ENCODE measurements at regions not wholly inside any gene's neighbourhood (a gene's known extent, or its start where the extent isn't known, plus 50 kb on each side); places are given as distances from the start of the nearest gene placed in this dataset.

- Histone ChIP-seq H3K9ac (ENCODE audit: low read length) (no peak overlapping the region), H3K9me3 (ENCODE audit: control insufficient read depth, low read length) (no peaks in the 10 kb centered on the region), H3K27me3 (ENCODE audit: control insufficient read depth, insufficient read depth, low read length) (peaks cover 3% of the 10 kb centered on the region), H3K4me3 (ENCODE audit: low read length) (no peak overlapping the region), H3K36me3 (ENCODE audit: control insufficient read depth, insufficient read depth, low read length) (no peaks in the 10 kb centered on the region), H3K4me1 (ENCODE audit: control insufficient read depth, insufficient read depth, low read length) (no peaks in the 10 kb centered on the region)
Measured at GRCh38 chr19:30119180-30119908, 177.3 kb downstream of the URI1 start.

GRCh38 chr19:30120860-30121484 is 178.9 kb downstream of the URI1 start:
- H3K4me1 ChIP-seq (ENCODE audit: control insufficient read depth, insufficient read depth, low read length): no peaks in the 10 kb centered on the region
- no peak overlapping the region for H3K9ac ChIP-seq (ENCODE audit: low read length)
- no peaks in the 10 kb centered on the region for H3K36me3 ChIP-seq (ENCODE audit: control insufficient read depth, insufficient read depth, low read length)
- H3K27me3 ChIP-seq (ENCODE audit: control insufficient read depth, insufficient read depth, low read length): peaks cover 3% of the 10 kb centered on the region
- no peaks in the 10 kb centered on the region for H3K9me3 ChIP-seq (ENCODE audit: control insufficient read depth, low read length)
- no peak overlapping the region for H3K4me3 ChIP-seq (ENCODE audit: low read length)

- Histone ChIP-seq H3K4me3 (ENCODE audit: low read length) (no peak overlapping the region), H3K9ac (ENCODE audit: low read length) (no peak overlapping the region), H3K36me3 (ENCODE audit: control insufficient read depth, insufficient read depth, low read length) (no peaks in the 10 kb centered on the region), H3K27me3 (ENCODE audit: control insufficient read depth, insufficient read depth, low read length) (peaks cover 3% of the 10 kb centered on the region), H3K9me3 (ENCODE audit: control insufficient read depth, low read length) (no peaks in the 10 kb centered on the region), H3K4me1 (ENCODE audit: control insufficient read depth, insufficient read depth, low read length) (no peaks in the 10 kb centered on the region)
Measured at GRCh38 chr19:30122431-30122830, 180.4 kb downstream of the URI1 start.

GRCh38 chr19:30123119-30123518 is 181.1 kb downstream of the URI1 start:
- Histone ChIP-seq H3K36me3 (ENCODE audit: control insufficient read depth, insufficient read depth, low read length) (no peaks in the 10 kb centered on the region), H3K9me3 (ENCODE audit: control insufficient read depth, low read length) (no peaks in the 10 kb centered on the region), H3K4me1 (ENCODE audit: control insufficient read depth, insufficient read depth, low read length) (no peaks in the 10 kb centered on the region), H3K27me3 (ENCODE audit: control insufficient read depth, insufficient read depth, low read length) (peaks cover 3% of the 10 kb centered on the region), H3K9ac (ENCODE audit: low read length) (no peak overlapping the region), H3K4me3 (ENCODE audit: low read length) (no peak overlapping the region)

- Histone ChIP-seq H3K27me3 (ENCODE audit: control insufficient read depth, insufficient read depth, low read length) (peaks cover 3% of the 10 kb centered on the region), H3K36me3 (ENCODE audit: control insufficient read depth, insufficient read depth, low read length) (no peaks in the 10 kb centered on the region), H3K4me3 (ENCODE audit: low read length) (no peak overlapping the region), H3K9me3 (ENCODE audit: control insufficient read depth, low read length) (no peaks in the 10 kb centered on the region), H3K9ac (ENCODE audit: low read length) (no peak overlapping the region), H3K4me1 (ENCODE audit: control insufficient read depth, insufficient read depth, low read length) (no peaks in the 10 kb centered on the region)
Measured at GRCh38 chr19:30123611-30124010, 181.6 kb downstream of the URI1 start.

GRCh38 chr19:30128211-30128610 is 186.2 kb downstream of the URI1 start:
- H3K4me3 ChIP-seq (ENCODE audit: low read length): no peak overlapping the region
- no peaks in the 10 kb centered on the region for H3K9me3 ChIP-seq (ENCODE audit: control insufficient read depth, low read length)
- H3K9ac ChIP-seq (ENCODE audit: low read length): no peak overlapping the region
- no peaks in the 10 kb centered on the region for H3K27me3 ChIP-seq (ENCODE audit: control insufficient read depth, insufficient read depth, low read length)
- H3K36me3 ChIP-seq (ENCODE audit: control insufficient read depth, insufficient read depth, low read length): no peaks in the 10 kb centered on the region
- no peaks in the 10 kb centered on the region for H3K4me1 ChIP-seq (ENCODE audit: control insufficient read depth, insufficient read depth, low read length)

- Histone ChIP-seq H3K4me3 (ENCODE audit: low read length) (no peak overlapping the region), H3K9ac (ENCODE audit: low read length) (no peak overlapping the region), H3K36me3 (ENCODE audit: control insufficient read depth, insufficient read depth, low read length) (no peaks in the 10 kb centered on the region), H3K9me3 (ENCODE audit: control insufficient read depth, low read length) (no peaks in the 10 kb centered on the region), H3K27me3 (ENCODE audit: control insufficient read depth, insufficient read depth, low read length) (no peaks in the 10 kb centered on the region), H3K4me1 (ENCODE audit: control insufficient read depth, insufficient read depth, low read length) (no peaks in the 10 kb centered on the region)
Measured at GRCh38 chr19:30130356-30131122, 188.5 kb downstream of the URI1 start.

GRCh38 chr19:30131246-30131645 is 189.2 kb downstream of the URI1 start:
- H3K9ac ChIP-seq (ENCODE audit: low read length): no peak overlapping the region
- no peaks in the 10 kb centered on the region for H3K9me3 ChIP-seq (ENCODE audit: control insufficient read depth, low read length)
- no peak overlapping the region for H3K4me3 ChIP-seq (ENCODE audit: low read length)
- no peaks in the 10 kb centered on the region for H3K36me3 ChIP-seq (ENCODE audit: control insufficient read depth, insufficient read depth, low read length)
- no peaks in the 10 kb centered on the region for H3K27me3 ChIP-seq (ENCODE audit: control insufficient read depth, insufficient read depth, low read length)
- H3K4me1 ChIP-seq (ENCODE audit: control insufficient read depth, insufficient read depth, low read length): no peaks in the 10 kb centered on the region

- no peak overlapping the region for H3K4me3 ChIP-seq (ENCODE audit: low read length)
- no peaks in the 10 kb centered on the region for H3K36me3 ChIP-seq (ENCODE audit: control insufficient read depth, insufficient read depth, low read length)
- no peak overlapping the region for H3K9ac ChIP-seq (ENCODE audit: low read length)
- no peaks in the 10 kb centered on the region for H3K9me3 ChIP-seq (ENCODE audit: control insufficient read depth, low read length)
- no peaks in the 10 kb centered on the region for H3K27me3 ChIP-seq (ENCODE audit: control insufficient read depth, insufficient read depth, low read length)
- H3K4me1 ChIP-seq (ENCODE audit: control insufficient read depth, insufficient read depth, low read length): no peaks in the 10 kb centered on the region
Measured at GRCh38 chr19:30131722-30132291, 189.8 kb downstream of the URI1 start.

GRCh38 chr19:30132343-30133075 is 190.5 kb downstream of the URI1 start:
- Histone ChIP-seq H3K4me3 (ENCODE audit: low read length) (no peak overlapping the region), H3K4me1 (ENCODE audit: control insufficient read depth, insufficient read depth, low read length) (no peaks in the 10 kb centered on the region), H3K9ac (ENCODE audit: low read length) (no peak overlapping the region), H3K36me3 (ENCODE audit: control insufficient read depth, insufficient read depth, low read length) (no peaks in the 10 kb centered on the region), H3K9me3 (ENCODE audit: control insufficient read depth, low read length) (no peaks in the 10 kb centered on the region), H3K27me3 (ENCODE audit: control insufficient read depth, insufficient read depth, low read length) (no peaks in the 10 kb centered on the region)

- no peaks in the 10 kb centered on the region for H3K4me1 ChIP-seq (ENCODE audit: control insufficient read depth, insufficient read depth, low read length)
- no peaks in the 10 kb centered on the region for H3K36me3 ChIP-seq (ENCODE audit: control insufficient read depth, insufficient read depth, low read length)
- H3K27me3 ChIP-seq (ENCODE audit: control insufficient read depth, insufficient read depth, low read length): no peaks in the 10 kb centered on the region
- no peak overlapping the region for H3K9ac ChIP-seq (ENCODE audit: low read length)
- no peaks in the 10 kb centered on the region for H3K9me3 ChIP-seq (ENCODE audit: control insufficient read depth, low read length)
- no peak overlapping the region for H3K4me3 ChIP-seq (ENCODE audit: low read length)
Measured at GRCh38 chr19:30133803-30134202, 191.8 kb downstream of the URI1 start.

Data from mucosa of stomach (tissue), 1 donor.